Sigmoid colon (tissue), 6 donors: ENCODE measurements at regions not wholly inside any gene's neighbourhood (a gene's known extent, or its start where the extent isn't known, plus 50 kb on each side); places are given as distances from the start of the nearest gene placed in this dataset.

Experiments
- DNase-seq: peaks from one replicate; pipeline ENCODE4 v3.0.0-alpha.2; 2019
- H3K27ac ChIP-seq, 4 donors: fragments of 200-600 bp; sonication (generic); one replicate each; pipeline ENCODE4 v1.5.1; 2016 to 2019; ENCODE audit warnings: mild to moderate bottlenecking in 1 of 4
- H3K27me3 ChIP-seq, 3 donors: fragments of 200-600 bp; sonication (generic); one replicate each; pipeline ENCODE4 v1.5.1; 2019; ENCODE audit warnings: mild to moderate bottlenecking in 1 of 3
- H3K36me3 ChIP-seq, 4 donors: fragments of 200-600 bp; sonication (generic); one replicate each; pipeline ENCODE4 v1.5.1; 2016 to 2019
- H3K4me1 ChIP-seq, 4 donors: fragments of 200-600 bp; sonication (generic); one replicate each; pipeline ENCODE4 v1.5.1; 2017 to 2019
- H3K4me3 ChIP-seq, 4 donors: fragments of 200-600 bp; sonication (generic); one replicate each; pipeline ENCODE4 v1.5.1; 2017 to 2019; ENCODE audit warnings: mild to moderate bottlenecking in 2 of 4, moderate library complexity in 1 of 4
- H3K9me3 ChIP-seq, 4 donors: fragments of 200-600 bp in 3 of 4; sonication (generic) in 3 of 4; one replicate each; pipeline versions ENCODE4 v1.5.1 to v1.6.1; 2013 to 2019
- EP300 ChIP-seq, 4 donors: sonication (generic); formaldehyde crosslinking; IDR thresholded peaks; one replicate each; pipeline ENCODE4 v1.6.1; 2017; ENCODE audit warnings: antibody characterized with exemption in 4 of 4
- POLR2A ChIP-seq, 2 donors: fragments of 450-650 bp; IDR thresholded peaks; one replicate each; pipeline ENCODE4 v1.6.1; 2016; ENCODE audit warnings: antibody characterized with exemption in 2 of 2, mild to moderate bottlenecking in 2 of 2, moderate library complexity in 2 of 2
- POLR2AphosphoS5 ChIP-seq, 4 donors: sonication (generic); formaldehyde crosslinking; IDR thresholded peaks; one replicate each; pipeline ENCODE4 v1.6.1; 2017; ENCODE audit warnings: antibody characterized with exemption in 4 of 4
- WGBS, 2 donors: extraction: QIAGEN DNeasy Blood & Tissue Kit; methylation state at CpG; one replicate each; pipeline ENCODE4 v1.1.7; 2013; 5-methylcytosine and 5-hydroxymethylcytosine counted together
- intact Hi-C: fragments of 100-400 bp; cut with DNase I; formaldehyde crosslinking; loops from one replicate; pipeline ENCODE4 v1.15.1; 2023
- TF ChIP-seq, protein P1 (sequence below), 4 experiments: fragments of 450-650 bp in 3 of 4; fragments of 200-600 bp in 1 of 4; IDR thresholded peaks; one replicate each; pipeline ENCODE4 v1.5.1; 2016 to 2019; ENCODE audit warnings: antibody characterized with exemption in 4 of 4, mild to moderate bottlenecking in 3 of 4, moderate library complexity in 2 of 4
- donor health status: healthy with polysubstance abuse.
- donor health status: healthy.

DNA sequence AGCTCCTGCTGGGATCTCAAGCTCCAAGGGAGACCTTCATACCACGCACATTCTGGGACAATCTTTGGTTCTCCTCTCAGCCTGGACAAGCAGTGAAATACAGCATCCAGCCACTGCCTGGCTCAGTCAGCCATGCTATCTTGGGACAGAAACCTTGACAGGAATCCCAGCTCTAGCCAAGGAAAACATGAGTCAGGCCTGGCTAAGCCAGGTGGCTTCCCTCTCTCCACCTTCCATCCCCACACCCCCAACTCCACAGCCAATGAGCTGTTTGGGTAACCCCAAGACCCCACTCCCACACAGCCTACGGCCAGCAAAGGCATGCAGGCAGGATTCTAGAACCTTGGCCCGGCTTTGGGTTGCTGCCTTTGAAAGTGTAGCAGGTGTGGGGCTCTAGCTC is 64.9 kb downstream of the MCFD2 start:
- peak in 3 of 4 donors; percentile 50 to 74 (median 73) for TF ChIP-seq EP300 (IDR thresholded peaks at IDR 0.05)
- TF ChIP-seq POLR2AphosphoS5 (IDR thresholded peaks at IDR 0.05): peak; percentile 83 to 95 (median 88)
- TF ChIP-seq, protein P1, sequence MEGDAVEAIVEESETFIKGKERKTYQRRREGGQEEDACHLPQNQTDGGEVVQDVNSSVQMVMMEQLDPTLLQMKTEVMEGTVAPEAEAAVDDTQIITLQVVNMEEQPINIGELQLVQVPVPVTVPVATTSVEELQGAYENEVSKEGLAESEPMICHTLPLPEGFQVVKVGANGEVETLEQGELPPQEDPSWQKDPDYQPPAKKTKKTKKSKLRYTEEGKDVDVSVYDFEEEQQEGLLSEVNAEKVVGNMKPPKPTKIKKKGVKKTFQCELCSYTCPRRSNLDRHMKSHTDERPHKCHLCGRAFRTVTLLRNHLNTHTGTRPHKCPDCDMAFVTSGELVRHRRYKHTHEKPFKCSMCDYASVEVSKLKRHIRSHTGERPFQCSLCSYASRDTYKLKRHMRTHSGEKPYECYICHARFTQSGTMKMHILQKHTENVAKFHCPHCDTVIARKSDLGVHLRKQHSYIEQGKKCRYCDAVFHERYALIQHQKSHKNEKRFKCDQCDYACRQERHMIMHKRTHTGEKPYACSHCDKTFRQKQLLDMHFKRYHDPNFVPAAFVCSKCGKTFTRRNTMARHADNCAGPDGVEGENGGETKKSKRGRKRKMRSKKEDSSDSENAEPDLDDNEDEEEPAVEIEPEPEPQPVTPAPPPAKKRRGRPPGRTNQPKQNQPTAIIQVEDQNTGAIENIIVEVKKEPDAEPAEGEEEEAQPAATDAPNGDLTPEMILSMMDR (IDR thresholded peaks at IDR 0.05): no peak
- Histone ChIP-seq H3K4me1 (peaks cover 0 to 88% (median 80%) of the 10 kb centered on the region in 4 donors), H3K4me3 (no peak overlapping the region), H3K9me3 (no peaks in the 10 kb centered on the region), H3K27ac (peak overlapping the region; percentile 90 to 95 (median 94)), H3K36me3 (no peaks in the 10 kb centered on the region), H3K27me3 (no peaks in the 10 kb centered on the region)
- intact Hi-C loops: no loop called here
- WGBS, 2 donors: 63 to 69% methylated on average over 3 of the region's 3 CpGs
- DNase-seq: peak; percentile 93

DNA sequence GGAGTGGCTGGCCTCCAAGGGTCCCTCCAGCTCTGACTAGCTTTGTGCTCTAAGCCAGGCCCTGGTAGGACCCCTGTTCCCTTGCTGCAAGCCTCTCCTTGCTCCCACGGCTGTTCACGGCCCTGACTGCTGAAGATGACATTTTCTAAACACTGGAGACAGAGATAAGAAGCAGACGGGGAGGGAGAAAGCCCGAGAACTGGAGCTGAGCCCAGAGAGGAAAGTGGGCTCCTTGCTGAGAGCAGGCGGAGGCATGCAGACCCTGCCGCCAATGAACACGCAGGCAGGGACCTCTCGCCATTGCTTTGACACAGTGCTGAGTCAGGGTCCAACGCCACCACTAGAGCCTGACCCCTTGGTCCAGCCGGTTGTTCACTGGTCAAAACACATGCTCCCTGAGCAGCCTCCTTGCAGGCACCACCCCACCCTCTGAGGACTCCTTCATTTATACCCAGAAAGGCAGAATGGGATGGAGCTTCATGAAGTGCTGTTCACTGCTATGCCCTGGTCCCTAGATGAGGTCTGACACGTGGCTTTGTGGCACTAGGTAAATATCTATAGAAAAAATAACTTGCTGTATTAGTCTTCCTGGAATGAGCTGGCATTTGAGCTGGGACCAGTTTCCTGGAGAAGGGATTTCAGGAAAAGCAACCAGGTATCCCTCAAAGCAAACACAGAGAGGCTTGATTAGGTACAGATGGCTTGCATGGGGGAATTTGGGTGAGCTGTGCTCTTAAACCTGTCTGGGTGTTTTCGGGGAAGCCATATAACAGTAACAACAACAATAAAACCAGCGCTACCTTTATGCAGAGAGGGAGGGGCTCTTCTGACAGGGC is 65.7 kb downstream of the MCFD2 start:
- no peaks in the 10 kb centered on the region for H3K9me3 ChIP-seq
- TF ChIP-seq POLR2A (IDR thresholded peaks at IDR 0.05): no peak
- TF ChIP-seq POLR2AphosphoS5 (IDR thresholded peaks at IDR 0.05): peak; percentile 66 to 94 (median 92)
- TF ChIP-seq EP300 (IDR thresholded peaks at IDR 0.05): peak in 3 of 4 donors; percentile 75 to 79 (median 79)
- TF ChIP-seq, protein P1 (IDR thresholded peaks at IDR 0.05): no peak
- H3K4me3 ChIP-seq: no peak overlapping the region
- no peaks in the 10 kb centered on the region for H3K36me3 ChIP-seq
- WGBS, 2 donors: 27 to 57% methylated on average over 13 of the region's 13 CpGs
- no peaks in the 10 kb centered on the region for H3K27me3 ChIP-seq
- intact Hi-C loops: loop anchor here (2.0 kb wide), 2 partner anchors 23 to 183 kb away; no protein-coding TSS in a partner anchor
- H3K4me1 ChIP-seq: peaks cover 0 to 89% (median 79%) of the 10 kb centered on the region in 4 donors
- H3K27ac ChIP-seq: peak overlapping the region; percentile 90 to 95 (median 94)
- DNase-seq: peak; percentile 84

DNA sequence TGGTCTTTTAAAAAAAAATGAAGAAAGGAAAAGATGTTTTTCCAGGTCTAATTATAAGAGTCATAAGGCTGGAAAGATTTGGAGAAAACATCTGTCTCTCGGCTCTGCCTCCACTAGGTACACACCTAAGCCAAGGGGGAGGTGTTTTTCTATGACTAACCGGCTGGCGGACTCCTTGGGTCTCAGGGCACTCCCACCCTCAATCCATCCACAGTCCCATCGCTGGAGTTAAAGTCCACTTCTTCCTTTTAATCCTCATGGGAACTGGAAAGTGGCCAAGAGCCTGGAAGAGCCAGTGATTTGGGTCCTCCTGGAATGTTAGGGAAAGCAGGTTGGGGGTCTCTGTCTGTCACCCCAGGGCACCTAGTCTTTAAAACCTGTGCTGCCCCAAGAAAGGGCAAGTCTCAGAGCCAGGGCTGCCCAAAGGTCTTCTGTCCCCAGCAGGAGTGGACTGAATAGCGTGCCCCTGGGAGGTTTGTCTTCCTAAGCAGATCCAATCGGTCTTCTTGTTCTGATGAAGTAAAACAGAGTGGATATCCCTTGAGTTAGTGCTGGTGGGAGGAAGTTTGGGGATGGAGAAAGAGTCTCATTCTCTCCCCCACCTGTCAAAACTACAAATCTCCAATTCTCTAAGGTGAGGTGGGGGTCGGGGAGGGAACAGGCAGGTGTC is 66.4 kb downstream of the MCFD2 start:
- WGBS, 2 donors: 30 to 63% methylated on average over 7 of the region's 7 CpGs
- Histone ChIP-seq H3K4me1 (peaks cover 0 to 89% (median 73%) of the 10 kb centered on the region in 4 donors), H3K9me3 (no peaks in the 10 kb centered on the region), H3K36me3 (no peaks in the 10 kb centered on the region), H3K27ac (peak overlapping the region; percentile 90 to 95 (median 94)), H3K4me3 (no peak overlapping the region), H3K27me3 (no peaks in the 10 kb centered on the region)
- DNase-seq: peak; percentile 84
- intact Hi-C loops: loop anchor here (2.0 kb wide), 2 partner anchors 24 to 182 kb away; no protein-coding TSS in a partner anchor
- no peak for TF ChIP-seq POLR2A (IDR thresholded peaks at IDR 0.05)
- TF ChIP-seq POLR2AphosphoS5 (IDR thresholded peaks at IDR 0.05): no peak
- TF ChIP-seq, protein P1 (IDR thresholded peaks at IDR 0.05): no peak
- no peak for TF ChIP-seq EP300 (IDR thresholded peaks at IDR 0.05)

DNA sequence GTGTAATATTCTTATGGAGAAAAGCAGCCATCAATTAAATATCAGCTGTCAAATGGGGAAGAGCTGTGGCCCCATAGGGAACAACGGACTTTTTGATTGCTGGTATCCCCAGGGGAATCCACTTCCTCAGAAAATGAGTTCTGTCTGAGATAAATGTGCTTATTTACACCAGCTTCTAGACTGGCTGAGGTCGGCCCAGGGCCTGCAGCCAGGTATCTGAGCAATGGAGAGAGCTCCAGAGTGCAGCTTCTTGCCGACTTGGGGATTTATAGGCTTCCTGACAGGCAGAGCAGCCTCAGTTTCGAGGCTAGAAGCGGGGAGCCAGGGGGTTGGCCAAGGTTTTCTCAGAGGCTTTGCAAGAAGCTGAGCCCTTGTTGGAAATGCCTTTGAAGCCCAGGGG is 67.2 kb downstream of the MCFD2 start:
- peak; percentile 92 for DNase-seq
- Histone ChIP-seq H3K9me3 (no peaks in the 10 kb centered on the region), H3K36me3 (no peaks in the 10 kb centered on the region), H3K27me3 (no peaks in the 10 kb centered on the region), H3K27ac (peak overlapping the region; percentile 90 to 95 (median 94)), H3K4me3 (no peak overlapping the region), H3K4me1 (peaks cover 0 to 92% (median 74%) of the 10 kb centered on the region in 4 donors)
- intact Hi-C loops: loop anchor here (2.0 kb wide), 2 partner anchors 24 to 182 kb away; no protein-coding TSS in a partner anchor
- WGBS, 2 donors: 23 to 32% methylated on average over 5 of the region's 5 CpGs
- peak in 1 of 4 donors; percentile 22 for TF ChIP-seq EP300 (IDR thresholded peaks at IDR 0.05)
- peak; percentile 9 to 73 (median 68) for TF ChIP-seq POLR2AphosphoS5 (IDR thresholded peaks at IDR 0.05)
- TF ChIP-seq, protein P1 (IDR thresholded peaks at IDR 0.05): no peak
